ENCODE measurements at regions not wholly inside any gene's neighbourhood (a gene's known extent, or its start where the extent isn't known, plus 50 kb on each side); places are given as distances from the start of the nearest gene placed in this dataset.
"Not testable (repeated sequence)": the region's sequence is repeated elsewhere in the genome, so short reads cannot be mapped to it uniquely, and the experiment has no call there.

GRCh38 chr6:15908871-15909270 lies 220.0 kb upstream of the MYLIP start:
- Histone ChIP-seq H3K27ac (replicated peaks) (no peak overlapping the region), H3K4me3 (replicated peaks; ENCODE audit: insufficient read depth, low read length) (no peak overlapping the region), H3K27me3 (ENCODE audit: insufficient read depth, poor library complexity, severe bottlenecking) (no peaks in the 10 kb centered on the region)
- TF ChIP-seq GABPA (IDR thresholded peaks at IDR 0.05; ENCODE audit: low read depth) (no peak), POLR2AphosphoS5 (IDR thresholded peaks at IDR 0.05; ENCODE audit: low read depth) (no peak), SPI1 (IDR thresholded peaks at IDR 0.05; ENCODE audit: borderline replicate concordance, low read depth) (no peak), CTCF (IDR thresholded peaks at IDR 0.05; ENCODE audit: insufficient read depth, low read length) (no peak), REST (IDR thresholded peaks at IDR 0.05; ENCODE audit: insufficient replicate concordance, low read depth) (no peak)
- DNase-seq (ENCODE audit: low read depth in 1 of 2, low spot score in 1 of 2): no peak

- Histone ChIP-seq H3K27ac (replicated peaks) (0 out of 2 replicates have a peak overlapping the region, but pooled peaks have one; percentile 6), H3K27me3 (ENCODE audit: insufficient read depth, poor library complexity, severe bottlenecking) (no peaks in the 10 kb centered on the region), H3K4me3 (replicated peaks; ENCODE audit: insufficient read depth, low read length) (no peak overlapping the region)
- DNase-seq (ENCODE audit: low read depth in 1 of 2, low spot score in 1 of 2): no peak
- TF ChIP-seq REST (IDR thresholded peaks at IDR 0.05; ENCODE audit: insufficient replicate concordance, low read depth) (no peak), GABPA (IDR thresholded peaks at IDR 0.05; ENCODE audit: low read depth) (no peak), CTCF (IDR thresholded peaks at IDR 0.05; ENCODE audit: insufficient read depth, low read length) (no peak), SPI1 (IDR thresholded peaks at IDR 0.05; ENCODE audit: borderline replicate concordance, low read depth) (no peak), POLR2AphosphoS5 (IDR thresholded peaks at IDR 0.05; ENCODE audit: low read depth) (no peak)
These were observed 220.9 kb upstream of the MYLIP start for GRCh38 chr6:15907914-15908518.

GRCh38 chr6:15907220-15907913 lies 221.5 kb upstream of the MYLIP start:
- DNase-seq (ENCODE audit: low read depth in 1 of 2, low spot score in 1 of 2); H3K4me3 ChIP-seq (replicated peaks; ENCODE audit: insufficient read depth, low read length); H3K27me3 ChIP-seq (ENCODE audit: insufficient read depth, poor library complexity, severe bottlenecking): not testable (repeated sequence)
- H3K27ac ChIP-seq (replicated peaks): 0 out of 2 replicates have a peak overlapping the region, but pooled peaks have one; percentile 64

- Histone ChIP-seq H3K27ac (replicated peaks) (peak overlapping the region; percentile 64), H3K4me3 (replicated peaks; ENCODE audit: insufficient read depth, low read length) (no peak overlapping the region), H3K27me3 (ENCODE audit: insufficient read depth, poor library complexity, severe bottlenecking) (no peaks in the 10 kb centered on the region)
- DNase-seq (ENCODE audit: low read depth in 1 of 2, low spot score in 1 of 2): peak; percentile 33 to 57
- TF ChIP-seq REST (IDR thresholded peaks at IDR 0.05; ENCODE audit: insufficient replicate concordance, low read depth) (no peak), GABPA (IDR thresholded peaks at IDR 0.05; ENCODE audit: low read depth) (no peak), POLR2AphosphoS5 (IDR thresholded peaks at IDR 0.05; ENCODE audit: low read depth) (no peak), CTCF (IDR thresholded peaks at IDR 0.05; ENCODE audit: insufficient read depth, low read length) (no peak), SPI1 (IDR thresholded peaks at IDR 0.05; ENCODE audit: borderline replicate concordance, low read depth) (no peak)
These were observed 222.4 kb upstream of the MYLIP start for GRCh38 chr6:15906420-15907016.

All from HL-60 (cell line).